Progenitor cell of endocrine pancreas (in vitro differentiated cells): ENCODE measurements at regions not wholly inside any gene's neighbourhood (a gene's known extent, or its start where the extent isn't known, plus 50 kb on each side); places are given as distances from the start of the nearest gene placed in this dataset.

ENCODE experiments used
- DNase-seq: peaks from one replicate; pipeline ENCODE4 v3.0.0; 2021; ENCODE audit warnings: low spot score; ENCODE audit not compliant: unreplicated experiment
- H3K27ac Mint-ChIP-seq: 2 replicates; pipeline ENCODE4 v1.8.0; 2021; ENCODE audit warnings: mild to moderate bottlenecking, moderate library complexity, mixed read lengths
- H3K27me3 Mint-ChIP-seq: 2 replicates; pipeline ENCODE4 v1.8.0; 2021; ENCODE audit warnings: mixed read lengths
- H3K36me3 Mint-ChIP-seq: 2 replicates; pipeline ENCODE4 v1.8.0; 2022; ENCODE audit warnings: mixed read lengths; ENCODE audit not compliant: insufficient read depth
- H3K4me1 Mint-ChIP-seq: 2 replicates; pipeline ENCODE4 v1.8.0; 2021; ENCODE audit warnings: low read depth, mixed read lengths
- H3K4me3 Mint-ChIP-seq: 2 replicates; pipeline ENCODE4 v1.8.0; 2021; ENCODE audit warnings: low read depth, mild to moderate bottlenecking, moderate library complexity, mixed read lengths
- H3K9me3 Mint-ChIP-seq: 2 replicates; pipeline ENCODE4 v1.8.0; 2021; ENCODE audit warnings: low read depth, mixed read lengths
- CTCF ChIP-seq: fragments of 200-600 bp; sonication (generic); IDR thresholded peaks from one replicate; pipeline ENCODE4 v1.5.0; 2021; ENCODE audit warnings: antibody characterized with exemption, mild to moderate bottlenecking; ENCODE audit not compliant: unreplicated experiment

- DNase-seq, result no peak
- Mint-ChIP-seq H3K9me3 (peaks cover 9% of the 10 kb centered on the region), H3K27ac (no peak overlapping the region), H3K27me3 (no peaks in the 10 kb centered on the region), H3K36me3 (peaks cover 2% of the 10 kb centered on the region), H3K4me1 (no peaks in the 10 kb centered on the region), H3K4me3 (no peak overlapping the region)
- TF ChIP-seq CTCF, result no peak
Observed at GRCh38 chr12:22759769-22760674, 135.1 kb downstream of the ETNK1 start.

GRCh38 chr12:22765421-22766130 is 140.6 kb downstream of the ETNK1 start:
- no peak overlapping the region for H3K27ac Mint-ChIP-seq

GRCh38 chr12:22766911-22767420 is 142.0 kb downstream of the ETNK1 start:
- DNase-seq, result no peak
- no peaks in the 10 kb centered on the region for H3K27me3 Mint-ChIP-seq
- peaks cover 3% of the 10 kb centered on the region for H3K9me3 Mint-ChIP-seq
- H3K4me1 Mint-ChIP-seq, result peaks cover 13% of the 10 kb centered on the region
- H3K36me3 Mint-ChIP-seq, result no peaks in the 10 kb centered on the region
- H3K27ac Mint-ChIP-seq, result no peak overlapping the region
- no peak for TF ChIP-seq CTCF
- no peak overlapping the region for H3K4me3 Mint-ChIP-seq

More at GRCh38 chr12:22765421-22766130, 140.6 kb downstream of the ETNK1 start:
- Mint-ChIP-seq H3K9me3 (peaks cover 6% of the 10 kb centered on the region), H3K4me1 (peaks cover 13% of the 10 kb centered on the region), H3K27me3 (no peaks in the 10 kb centered on the region), H3K4me3 (no peak overlapping the region), H3K36me3 (no peaks in the 10 kb centered on the region)
- no peak for TF ChIP-seq CTCF
- DNase-seq, result no peak

GRCh38 chr12:22781339-22781738 is 156.4 kb downstream of the ETNK1 start:
- peaks cover 10% of the 10 kb centered on the region for H3K4me1 Mint-ChIP-seq
- TF ChIP-seq CTCF, result no peak

GRCh38 chr12:22787557-22787956 is 162.6 kb downstream of the ETNK1 start:
- TF ChIP-seq CTCF, result no peak
- H3K27me3 Mint-ChIP-seq, result no peaks in the 10 kb centered on the region
- H3K4me1 Mint-ChIP-seq, result peaks cover 24% of the 10 kb centered on the region
- no peak for DNase-seq
- H3K36me3 Mint-ChIP-seq, result peaks cover 7% of the 10 kb centered on the region
- H3K4me3 Mint-ChIP-seq, result no peak overlapping the region
- H3K9me3 Mint-ChIP-seq, result peaks cover 23% of the 10 kb centered on the region
- no peak overlapping the region for H3K27ac Mint-ChIP-seq

More at GRCh38 chr12:22781339-22781738, 156.4 kb downstream of the ETNK1 start:
- Mint-ChIP-seq H3K36me3 (peaks cover 6% of the 10 kb centered on the region), H3K27ac (no peak overlapping the region), H3K27me3 (no peaks in the 10 kb centered on the region), H3K4me3 (no peak overlapping the region), H3K9me3 (peaks cover 20% of the 10 kb centered on the region)
- DNase-seq, result no peak
